Activated CD8-positive, alpha-beta memory T cell treated with anti-CD3 and anti-CD28 coated beads for 24 hours (primary cell): ENCODE measurements at regions not wholly inside any gene's neighbourhood (a gene's known extent, or its start where the extent isn't known, plus 50 kb on each side); places are given as distances from the start of the nearest gene placed in this dataset.
"Not testable (repeated sequence)": the region's sequence is repeated elsewhere in the genome, so short reads cannot be mapped to it uniquely, and the experiment has no call there.

Source experiments
- DNase-seq: peaks from one replicate; pipeline ENCODE4 v3.0.0-alpha.2; 2020

DNA sequence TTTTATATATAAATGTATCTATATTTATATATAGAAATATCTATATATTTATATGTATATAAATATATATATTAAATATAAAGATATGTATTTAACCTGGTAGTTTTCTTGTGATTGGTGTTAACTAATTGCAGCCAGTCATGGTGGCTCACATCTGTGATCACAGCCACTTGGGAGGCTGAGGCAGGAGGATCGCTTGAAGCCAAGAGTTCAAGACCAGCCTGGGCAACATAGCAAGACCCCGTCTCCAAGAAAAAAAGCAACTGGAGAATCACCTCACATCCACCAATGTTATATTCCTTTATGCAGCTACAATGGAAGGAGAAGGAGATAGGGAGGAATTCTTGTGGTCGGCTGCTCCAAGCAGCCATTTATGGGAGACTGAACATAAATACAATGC is 224.9 kb downstream of the BAMBI start:
- DNase-seq = no peak

GRCh38 chr10:28903063-28903462 is 225.7 kb downstream of the BAMBI start:
- no peak for DNase-seq

DNA sequence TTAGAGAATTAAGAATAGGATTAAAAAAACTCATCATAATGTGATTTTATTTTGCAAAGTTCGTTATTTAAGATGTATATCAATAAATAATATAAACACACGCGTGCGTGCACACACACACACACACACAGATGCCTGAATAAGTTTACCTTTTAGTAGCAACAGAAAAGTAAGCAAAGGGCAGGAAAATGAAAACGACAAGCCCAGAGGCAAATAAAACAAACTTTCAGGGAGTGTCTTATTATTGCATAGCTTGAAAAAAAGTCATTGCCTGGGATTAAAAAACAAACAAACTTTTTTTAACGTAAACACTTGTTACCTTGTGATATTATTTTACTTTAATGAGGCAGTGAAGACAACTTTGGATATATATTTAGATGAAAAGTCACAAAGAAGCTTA is 226.4 kb downstream of the BAMBI start:
- no peak for DNase-seq

DNA sequence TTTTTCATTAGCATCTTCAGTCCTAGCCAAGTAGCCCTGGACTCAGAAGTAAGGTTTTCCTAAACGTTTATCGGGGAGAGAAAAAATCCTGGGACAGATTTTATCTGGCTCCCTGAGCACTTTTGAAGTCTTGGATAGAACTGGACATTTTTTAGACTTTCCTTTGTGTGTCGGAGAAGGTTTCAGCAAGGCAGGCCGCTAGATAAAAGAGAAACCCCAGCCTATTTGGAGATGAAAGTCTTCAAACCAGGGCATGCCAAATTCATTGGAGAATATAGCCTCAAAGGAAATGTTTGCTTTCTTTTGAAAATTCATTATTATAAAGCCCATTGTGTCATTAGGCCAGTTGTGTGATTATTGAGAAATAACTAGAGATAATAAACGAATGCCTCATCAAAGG is 228.1 kb downstream of the BAMBI start:
- DNase-seq = no peak

DNA sequence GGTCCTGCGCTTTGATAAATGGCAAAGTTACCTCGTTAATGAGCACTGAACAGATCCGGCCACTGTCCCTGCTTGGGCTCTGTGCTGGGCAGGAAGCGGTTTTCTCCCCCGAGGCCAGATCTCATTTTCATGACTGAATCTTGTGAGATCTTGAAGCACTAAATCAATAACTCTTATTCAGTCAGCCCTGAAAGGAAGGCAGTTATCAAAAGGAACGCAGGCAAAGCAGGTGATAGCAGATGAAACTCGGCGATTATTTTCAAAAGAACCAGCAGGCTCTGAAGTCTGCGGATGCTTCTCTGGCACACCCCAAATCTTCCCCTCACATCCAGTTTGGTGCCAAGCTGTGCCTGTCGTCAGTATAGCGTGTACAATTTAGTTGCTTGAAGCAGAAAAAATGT is 228.7 kb downstream of the BAMBI start:
- DNase-seq = no peak

GRCh38 chr10:28906415-28906814 is 229.1 kb downstream of the BAMBI start:
- no peak for DNase-seq

GRCh38 chr10:28906934-28907333 is 229.6 kb downstream of the BAMBI start:
- DNase-seq = no peak

- DNase-seq = no peak
Observed at GRCh38 chr10:28909875-28910274, 232.6 kb downstream of the BAMBI start.

GRCh38 chr10:28910956-28911355 is 233.6 kb downstream of the BAMBI start:
- DNase-seq = no peak

- DNase-seq = not testable (repeated sequence)
Observed at GRCh38 chr10:28911511-28911910, 234.2 kb downstream of the BAMBI start.

DNA sequence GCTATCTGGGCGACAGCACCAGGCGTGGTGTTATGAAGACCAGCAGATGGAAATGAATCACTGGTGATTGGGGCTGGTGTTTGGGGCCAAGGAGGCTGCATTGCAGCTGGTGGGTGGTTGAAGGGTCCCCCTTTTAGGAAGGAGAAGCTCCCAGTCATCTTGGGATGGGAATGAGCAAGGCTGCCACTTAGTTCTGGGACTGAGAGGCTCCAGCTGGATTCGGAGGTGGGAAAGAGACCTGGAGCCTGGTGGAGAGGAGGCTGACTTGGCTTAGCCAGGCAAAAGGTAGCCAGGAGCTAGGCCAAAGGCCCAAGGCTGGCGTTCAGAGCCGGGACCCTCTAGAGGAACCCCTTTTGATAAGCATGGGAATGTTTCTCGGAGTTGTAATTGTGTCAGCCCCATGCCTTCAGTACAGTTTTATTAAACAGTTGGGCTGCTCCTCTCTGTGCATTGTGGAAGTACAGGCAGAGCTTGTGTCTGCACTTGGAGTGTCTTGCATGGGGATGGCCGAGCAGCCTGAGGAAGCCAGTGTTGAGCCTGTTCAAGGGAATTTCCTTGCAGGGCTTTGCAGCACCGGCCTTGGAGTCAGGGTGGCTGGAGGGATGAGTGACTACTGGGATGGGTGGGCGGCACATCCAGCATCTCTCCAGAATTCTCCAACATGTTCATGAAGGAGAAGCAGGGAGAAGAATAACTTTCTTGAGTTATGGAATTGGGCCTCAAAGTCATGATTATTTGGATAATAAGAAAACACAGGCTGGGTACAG is 234.9 kb downstream of the BAMBI start:
- DNase-seq = no peak

DNA sequence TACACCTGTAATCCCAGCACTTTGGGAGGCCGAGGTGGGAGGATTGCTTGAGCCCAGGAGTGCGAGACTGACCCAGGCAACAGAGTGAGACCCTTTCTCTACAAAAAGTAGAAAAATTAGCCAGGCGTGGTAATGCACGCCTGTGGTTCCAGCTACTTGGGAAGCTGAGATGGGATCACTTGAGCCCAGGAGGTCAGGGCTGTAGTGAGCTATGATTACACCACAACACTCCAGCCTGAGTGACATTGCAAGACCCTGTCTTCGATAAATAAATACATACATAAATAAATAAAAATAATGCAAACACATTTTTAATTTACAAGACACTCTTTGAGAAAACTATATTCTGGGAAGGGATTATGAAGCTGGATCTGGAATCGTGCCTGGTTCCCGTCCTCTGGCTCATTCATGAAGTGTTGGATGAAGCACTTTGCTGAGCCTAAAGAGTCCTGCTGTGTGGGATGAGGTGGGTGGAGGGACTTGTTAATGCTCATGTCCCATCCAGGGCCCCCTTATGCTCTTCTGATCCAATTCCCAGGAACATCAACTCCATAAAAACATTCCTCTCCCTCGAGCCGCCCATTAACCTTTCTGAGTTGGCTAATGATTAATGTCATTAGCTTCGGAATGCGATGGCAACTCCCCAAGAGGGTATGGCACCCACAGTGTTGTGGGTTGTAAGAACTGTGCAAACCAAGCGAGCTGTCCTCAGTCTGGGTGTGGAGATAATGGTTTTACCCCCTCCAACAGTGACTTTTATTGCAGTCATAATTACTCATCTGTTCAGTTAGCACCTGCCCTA is 236.3 kb downstream of the BAMBI start:
- DNase-seq = no peak

DNA sequence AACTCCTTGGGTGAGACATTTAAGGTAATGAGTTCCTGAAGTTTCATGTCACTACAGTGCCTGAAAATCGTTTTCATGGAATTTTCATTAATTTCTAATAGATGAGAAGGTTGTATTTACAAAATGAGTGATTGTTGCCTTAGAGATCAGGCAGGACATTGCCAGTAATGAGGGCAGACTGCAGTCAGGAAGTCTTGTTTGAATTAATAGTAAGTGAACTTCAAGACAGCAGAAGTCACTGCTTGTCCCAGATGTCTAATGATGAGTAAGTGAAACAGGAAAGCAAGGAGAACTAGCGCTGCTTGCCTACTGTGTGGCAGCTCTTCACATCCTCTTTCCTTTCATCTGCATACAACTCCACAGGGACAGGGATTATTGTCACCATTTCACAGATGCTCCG is 237.4 kb downstream of the BAMBI start:
- DNase-seq = no peak

DNA sequence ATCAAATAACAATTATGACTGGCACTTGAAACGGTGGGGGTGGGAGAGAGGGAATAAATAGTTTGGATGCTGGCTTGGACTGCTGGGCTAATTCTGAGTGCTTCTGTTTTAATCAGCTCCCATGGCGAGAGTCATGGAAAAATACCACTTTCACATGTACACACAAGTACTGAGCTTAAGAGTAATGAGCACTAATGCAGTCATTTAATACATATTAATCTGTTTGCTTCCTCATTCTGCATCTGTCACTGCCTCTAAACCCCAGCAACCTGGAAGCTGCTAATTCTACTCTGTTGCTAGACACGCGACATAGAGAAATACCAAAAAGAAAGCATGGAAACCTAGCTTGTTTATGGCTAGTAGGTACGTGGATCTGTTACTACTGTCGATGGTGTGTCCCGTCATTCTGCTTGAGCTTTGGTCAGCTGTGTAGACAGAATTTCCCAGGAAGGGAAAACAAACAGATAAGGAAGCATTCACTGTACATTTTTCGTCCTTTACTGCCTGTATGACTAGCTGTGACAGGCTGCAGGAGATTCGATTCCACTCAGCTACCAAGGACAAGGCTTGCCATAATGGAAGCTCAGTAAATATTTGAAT is 238.8 kb downstream of the BAMBI start:
- DNase-seq = no peak

DNA sequence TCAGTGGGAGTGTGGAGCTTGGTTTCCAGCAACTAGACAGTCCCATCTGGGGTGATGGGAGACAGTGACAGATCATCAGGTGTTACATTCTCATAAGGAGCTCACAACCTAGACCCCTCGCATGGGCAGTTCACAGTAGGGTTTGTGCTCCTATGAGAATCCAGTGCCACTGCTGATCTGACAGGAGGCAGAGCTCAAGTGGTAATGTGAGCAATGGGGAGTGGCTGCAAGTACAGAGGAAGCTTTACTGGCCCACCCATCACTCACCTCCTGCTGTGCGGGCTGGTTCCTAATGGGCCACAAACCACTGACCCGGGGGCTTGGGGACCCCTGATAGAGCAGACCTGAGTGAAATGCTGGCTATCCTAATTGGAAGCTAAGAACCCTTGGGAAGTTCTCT is 242.8 kb downstream of the BAMBI start:
- no peak for DNase-seq

DNA sequence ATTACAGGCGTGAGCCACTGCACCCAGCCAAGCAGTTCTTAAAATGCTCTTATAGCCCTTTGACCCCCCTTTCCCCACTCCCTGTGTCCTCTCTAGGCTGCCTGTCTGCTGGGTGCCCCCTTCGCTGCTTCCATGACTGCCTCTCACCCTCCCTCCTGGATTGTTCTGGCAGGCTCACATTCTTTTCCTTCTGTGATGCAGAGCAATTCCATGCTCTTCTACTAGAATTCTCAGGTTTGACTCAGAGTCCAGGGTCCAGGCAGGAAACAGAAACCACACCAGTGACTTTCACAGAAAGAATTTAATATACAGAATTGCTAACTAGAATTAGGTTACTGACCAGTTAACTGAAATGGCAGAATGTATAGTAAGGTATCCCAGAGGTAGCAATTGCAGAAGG is 244.8 kb downstream of the BAMBI start:
- DNase-seq = no peak

GRCh38 chr10:28922861-28923260 is 245.5 kb downstream of the BAMBI start:
- no peak for DNase-seq

DNA sequence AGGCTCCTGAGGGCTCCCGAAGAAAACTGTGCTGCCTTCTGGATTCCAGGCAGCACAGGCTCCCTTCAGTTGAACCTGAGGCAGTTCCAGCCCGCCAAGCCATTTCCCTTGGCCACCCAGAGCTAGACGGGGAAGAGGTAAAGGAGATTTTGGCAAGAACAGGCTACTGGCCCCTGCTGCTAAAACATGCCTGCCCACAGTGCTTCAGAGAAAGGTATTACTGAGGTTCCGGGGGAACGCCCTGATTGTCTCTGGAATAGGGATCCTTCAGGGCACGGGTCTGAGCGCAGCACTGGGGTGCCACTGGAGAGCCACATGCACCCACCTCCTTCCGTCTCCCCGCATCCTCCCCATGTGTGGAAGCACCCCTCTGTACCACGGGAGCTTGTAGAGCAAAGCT is 247.4 kb downstream of the BAMBI start:
- DNase-seq = no peak

- DNase-seq = no peak
Observed at GRCh38 chr10:28925121-28925663, 247.9 kb downstream of the BAMBI start.

DNA sequence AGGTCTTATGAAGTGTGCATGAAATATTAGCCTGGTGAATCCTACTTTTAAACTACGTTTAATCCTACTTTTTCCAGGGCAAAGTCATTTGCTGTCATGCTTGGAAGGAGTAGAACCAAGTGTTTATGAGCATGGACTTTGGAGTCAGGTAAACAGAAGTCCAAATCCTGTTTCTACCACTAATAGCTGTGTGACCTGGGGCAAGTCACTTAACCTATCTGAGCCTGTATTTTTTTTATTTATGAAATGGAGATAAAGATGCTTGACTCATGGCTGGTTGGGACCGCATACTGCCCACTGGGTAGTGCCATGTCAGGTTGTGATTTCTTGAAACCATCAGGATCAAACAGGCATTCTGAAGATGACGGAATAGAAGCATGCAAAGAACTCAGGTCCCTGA is 249.6 kb downstream of the BAMBI start:
- DNase-seq = no peak

- no peak for DNase-seq
Observed at GRCh38 chr10:28928484-28928883, 251.2 kb downstream of the BAMBI start.

DNA sequence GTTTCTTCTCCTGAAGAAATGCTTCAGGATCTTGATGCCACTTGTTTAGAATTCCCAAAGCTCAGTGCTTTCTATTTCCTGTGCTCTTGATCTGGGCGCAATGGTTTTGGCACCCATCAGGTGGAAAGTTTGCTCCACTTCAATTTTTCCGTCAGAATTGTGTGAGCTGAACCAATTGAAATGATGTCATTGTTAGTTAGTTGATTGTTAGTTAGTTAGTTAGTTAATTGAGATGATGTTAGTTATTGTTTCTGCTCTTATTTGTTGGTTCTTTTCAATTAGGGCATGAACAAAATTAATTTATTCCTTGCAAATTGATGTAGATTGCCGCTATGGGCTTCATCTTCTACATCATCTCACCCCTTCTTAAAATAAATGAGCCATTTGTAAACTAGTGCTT is 252.6 kb downstream of the BAMBI start:
- DNase-seq = no peak
